AG04449 (cell line): ENCODE measurements at regions not wholly inside any gene's neighbourhood (a gene's known extent, or its start where the extent isn't known, plus 50 kb on each side); places are given as distances from the start of the nearest gene placed in this dataset.

Source experiments
- CTCF ChIA-PET: fragments of 350-600 bp; formaldehyde crosslinking; extraction: SDS; loops from one replicate; lab custom pipeline; 2021; ENCODE audit warnings: antibody characterized with exemption; lab: Yijun Ruan, JAX
- POLR2A ChIA-PET: fragments of 400-600, 350-600 bp; formaldehyde crosslinking; extraction: SDS; loops from one replicate; lab custom pipeline; 2020; ENCODE audit warnings: antibody characterized with exemption, inconsistent platforms; lab: Yijun Ruan, JAX
- DNase-seq: peaks from one replicate; pipeline ENCODE4 v3.0.0-alpha.2; 2010; ENCODE audit warnings: low read depth, low spot score
- H3K4me3 ChIP-seq: 2 replicates; pipeline ENCODE4 v1.5.1; 2011; ENCODE audit warnings: low read depth, mild to moderate bottlenecking, control low read depth, low read length
- TF ChIP-seq, protein P1 (sequence below): IDR thresholded peaks from one replicate; pipeline ENCODE4 v1.5.1; 2011; ENCODE audit warnings: mild to moderate bottlenecking, moderate library complexity, low read length, control low read depth, inconsistent platforms; ENCODE audit not compliant: insufficient read depth; ENCODE audit errors: missing control alignments

DNA sequence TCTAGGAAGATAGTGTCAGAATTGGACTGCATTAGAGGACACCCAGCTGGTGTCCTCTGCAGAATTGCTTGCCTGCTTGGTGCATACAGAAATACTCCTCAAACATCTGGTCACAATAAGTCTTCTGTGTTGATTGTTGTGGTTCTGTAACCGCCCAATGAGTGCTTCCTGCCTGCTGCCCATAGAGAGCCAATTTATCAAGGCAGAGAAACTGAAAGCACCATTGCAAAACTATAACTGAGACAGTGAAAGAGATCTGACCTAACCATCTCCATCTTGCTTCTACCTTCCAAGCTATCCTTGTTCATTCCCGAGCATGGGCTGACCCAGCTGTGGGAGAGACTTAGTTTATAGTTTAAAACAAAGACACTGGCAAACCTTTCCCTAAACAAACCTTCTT lies 462.4 kb upstream of the RGS18 start:
- ChIA-PET POLR2A (no interaction called here), CTCF (no interaction called here)
- TF ChIP-seq, protein P1, sequence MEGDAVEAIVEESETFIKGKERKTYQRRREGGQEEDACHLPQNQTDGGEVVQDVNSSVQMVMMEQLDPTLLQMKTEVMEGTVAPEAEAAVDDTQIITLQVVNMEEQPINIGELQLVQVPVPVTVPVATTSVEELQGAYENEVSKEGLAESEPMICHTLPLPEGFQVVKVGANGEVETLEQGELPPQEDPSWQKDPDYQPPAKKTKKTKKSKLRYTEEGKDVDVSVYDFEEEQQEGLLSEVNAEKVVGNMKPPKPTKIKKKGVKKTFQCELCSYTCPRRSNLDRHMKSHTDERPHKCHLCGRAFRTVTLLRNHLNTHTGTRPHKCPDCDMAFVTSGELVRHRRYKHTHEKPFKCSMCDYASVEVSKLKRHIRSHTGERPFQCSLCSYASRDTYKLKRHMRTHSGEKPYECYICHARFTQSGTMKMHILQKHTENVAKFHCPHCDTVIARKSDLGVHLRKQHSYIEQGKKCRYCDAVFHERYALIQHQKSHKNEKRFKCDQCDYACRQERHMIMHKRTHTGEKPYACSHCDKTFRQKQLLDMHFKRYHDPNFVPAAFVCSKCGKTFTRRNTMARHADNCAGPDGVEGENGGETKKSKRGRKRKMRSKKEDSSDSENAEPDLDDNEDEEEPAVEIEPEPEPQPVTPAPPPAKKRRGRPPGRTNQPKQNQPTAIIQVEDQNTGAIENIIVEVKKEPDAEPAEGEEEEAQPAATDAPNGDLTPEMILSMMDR = no peak
- no peak for DNase-seq
- H3K4me3 ChIP-seq = peak overlapping the region; percentile 19

DNA sequence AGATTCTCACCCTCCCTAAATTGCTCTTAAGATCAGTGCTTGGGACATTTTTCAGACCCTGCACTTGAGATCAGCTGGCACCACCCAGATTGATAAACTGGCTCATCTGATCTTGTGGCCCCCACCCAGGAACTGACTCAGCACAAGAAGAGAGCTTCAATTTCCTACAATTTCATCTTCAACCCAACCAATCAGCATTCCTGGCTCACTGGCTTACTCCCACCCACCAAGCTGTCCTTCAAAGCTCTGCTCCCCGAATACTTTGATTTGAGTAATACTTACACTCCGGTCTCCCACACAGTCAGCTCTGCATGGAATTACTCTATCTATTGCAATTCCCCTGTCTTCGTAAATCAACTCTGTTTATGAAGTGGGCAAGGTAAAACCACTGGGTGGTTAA lies 461.9 kb upstream of the RGS18 start:
- ChIA-PET POLR2A (no interaction called here), CTCF (no interaction called here)
- TF ChIP-seq, protein P1 = no peak
- H3K4me3 ChIP-seq = no peak overlapping the region
- DNase-seq = no peak

DNA sequence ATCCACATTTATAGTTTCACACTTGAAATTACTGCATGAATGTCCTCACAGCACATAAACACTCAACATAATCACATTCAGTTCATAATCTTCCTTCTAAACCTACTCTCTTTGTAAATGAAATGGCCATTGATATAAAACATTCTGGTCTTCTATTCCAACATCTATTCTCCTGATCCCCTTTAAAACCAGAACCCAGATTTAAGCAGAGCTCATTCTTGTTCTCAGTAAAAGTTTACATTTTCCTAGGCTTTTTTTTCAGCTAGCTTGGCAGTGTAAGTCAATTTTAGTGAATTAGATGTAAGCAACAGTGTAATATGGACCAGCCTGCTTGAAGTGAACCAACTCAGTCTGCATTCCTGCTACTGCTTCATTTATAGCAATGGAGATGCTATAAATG lies 460.7 kb upstream of the RGS18 start:
- TF ChIP-seq, protein P1 = no peak
- ChIA-PET CTCF (no interaction called here), POLR2A (no interaction called here)
- H3K4me3 ChIP-seq = no peak overlapping the region
- DNase-seq = no peak

DNA sequence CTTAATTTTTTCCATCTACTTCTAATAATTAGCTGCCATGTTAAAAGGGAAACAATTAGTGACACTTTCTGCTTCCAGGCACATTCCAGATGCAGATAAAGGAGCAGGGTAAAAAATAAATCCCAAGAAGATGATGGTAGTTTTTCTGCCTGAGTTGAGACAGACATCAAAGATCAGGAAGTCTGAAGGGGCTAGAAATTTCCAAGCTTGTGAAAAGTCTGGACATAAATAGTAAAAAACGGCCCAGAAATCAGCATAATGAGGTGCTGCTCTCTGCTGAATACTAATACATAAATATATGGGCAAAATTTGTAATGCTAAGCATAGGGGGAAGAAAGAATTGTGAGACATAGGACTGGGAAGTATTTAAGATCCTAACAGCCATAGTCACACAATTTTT lies 460.0 kb upstream of the RGS18 start:
- ChIA-PET POLR2A (no interaction called here), CTCF (no interaction called here)
- no peak overlapping the region for H3K4me3 ChIP-seq
- no peak for DNase-seq
- TF ChIP-seq, protein P1 = no peak

DNA sequence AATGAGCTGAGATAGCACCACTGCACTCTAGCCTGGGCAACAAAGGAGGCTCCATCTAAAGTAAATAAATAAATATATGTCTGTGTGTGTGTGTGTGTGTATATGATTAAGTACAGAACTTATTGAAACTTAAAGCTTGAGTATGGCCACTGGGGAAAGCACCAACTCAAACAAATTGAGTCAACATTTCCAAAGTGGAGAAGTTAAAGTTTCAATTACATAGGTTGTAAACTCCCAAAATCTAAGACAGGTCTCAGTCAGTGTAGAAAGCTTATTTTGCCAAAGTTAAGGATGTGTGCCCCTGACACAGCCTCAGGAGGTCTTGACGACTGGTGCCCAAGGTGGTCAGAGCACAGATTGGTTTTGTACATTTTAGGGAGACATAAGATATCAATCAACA lies 458.9 kb upstream of the RGS18 start:
- ChIA-PET CTCF (no interaction called here), POLR2A (no interaction called here)
- TF ChIP-seq, protein P1 = no peak
- DNase-seq = no peak
- H3K4me3 ChIP-seq = no peak overlapping the region

DNA sequence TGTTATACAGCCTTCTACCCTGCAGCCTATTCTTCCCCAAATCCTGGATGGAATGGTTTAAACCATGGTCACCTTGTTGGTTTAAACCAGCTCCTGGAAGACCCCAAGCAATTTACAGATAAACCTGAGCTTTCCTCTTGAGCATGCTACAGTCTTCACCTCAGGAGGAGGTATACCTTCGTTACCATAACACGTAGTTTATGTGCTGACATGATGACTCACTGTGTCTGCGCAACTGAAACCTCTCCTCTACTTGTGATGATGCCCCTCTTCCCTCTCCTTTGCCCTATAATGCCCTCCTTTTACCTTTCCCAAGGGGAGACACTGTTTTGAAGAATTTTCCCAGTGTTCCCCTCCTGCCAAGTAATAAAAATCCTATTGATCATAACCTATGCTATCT lies 457.3 kb upstream of the RGS18 start:
- DNase-seq = no peak
- TF ChIP-seq, protein P1 = no peak
- ChIA-PET CTCF (no interaction called here), POLR2A (no interaction called here)
- H3K4me3 ChIP-seq = no peak overlapping the region
